ENCODE measurements at regions not wholly inside any gene's neighbourhood (a gene's known extent, or its start where the extent isn't known, plus 50 kb on each side); places are given as distances from the start of the nearest gene placed in this dataset.

GRCh38 chr16:8505327-8505991 is 84.9 kb downstream of the TMEM114 start:
- no peak for DNase-seq (ENCODE audit: low read depth)
- H3K4me3 ChIP-seq (ENCODE audit: control insufficient read depth, low read depth, low read length) = no peak overlapping the region
- TF ChIP-seq CTCF (IDR thresholded peaks at IDR 0.05; ENCODE audit: control insufficient read depth, insufficient read depth, low read depth, low read length, missing control alignments) = no peak

- no peak for TF ChIP-seq CTCF (IDR thresholded peaks at IDR 0.05; ENCODE audit: control insufficient read depth, insufficient read depth, low read depth, low read length, missing control alignments)
- DNase-seq (ENCODE audit: low read depth) = no peak
- H3K4me3 ChIP-seq (ENCODE audit: control insufficient read depth, low read depth, low read length) = no peak overlapping the region
Measured at GRCh38 chr16:8502446-8502845, 87.9 kb downstream of the TMEM114 start.

GRCh38 chr16:8500351-8500750 is 90.0 kb downstream of the TMEM114 start:
- no peak overlapping the region for H3K4me3 ChIP-seq (ENCODE audit: control insufficient read depth, low read depth, low read length)
- no peak for TF ChIP-seq CTCF (IDR thresholded peaks at IDR 0.05; ENCODE audit: control insufficient read depth, insufficient read depth, low read depth, low read length, missing control alignments)
- no peak for DNase-seq (ENCODE audit: low read depth)

GRCh38 chr16:8496364-8496763 is 93.9 kb downstream of the TMEM114 start:
- H3K4me3 ChIP-seq (ENCODE audit: control insufficient read depth, low read depth, low read length) = no peak overlapping the region
- no peak for DNase-seq (ENCODE audit: low read depth)
- no peak for TF ChIP-seq CTCF (IDR thresholded peaks at IDR 0.05; ENCODE audit: control insufficient read depth, insufficient read depth, low read depth, low read length, missing control alignments)

- DNase-seq (ENCODE audit: low read depth) = no peak
- H3K4me3 ChIP-seq (ENCODE audit: control insufficient read depth, low read depth, low read length) = no peak overlapping the region
- TF ChIP-seq CTCF (IDR thresholded peaks at IDR 0.05; ENCODE audit: control insufficient read depth, insufficient read depth, low read depth, low read length, missing control alignments) = no peak
Measured at GRCh38 chr16:8493972-8494371, 96.3 kb downstream of the TMEM114 start.

GRCh38 chr16:8492690-8493089 is 97.6 kb downstream of the TMEM114 start:
- no peak overlapping the region for H3K4me3 ChIP-seq (ENCODE audit: control insufficient read depth, low read depth, low read length)
- DNase-seq (ENCODE audit: low read depth) = no peak
- TF ChIP-seq CTCF (IDR thresholded peaks at IDR 0.05; ENCODE audit: control insufficient read depth, insufficient read depth, low read depth, low read length, missing control alignments) = no peak
